HT1080 (cell line): ENCODE measurements at regions not wholly inside any gene's neighbourhood (a gene's known extent, or its start where the extent isn't known, plus 50 kb on each side); places are given as distances from the start of the nearest gene placed in this dataset.
"Not testable (repeated sequence)": the region's sequence is repeated elsewhere in the genome, so short reads cannot be mapped to it uniquely, and the experiment has no call there.

Experiments
- DNase-seq: peaks from one replicate; pipeline ENCODE4 v3.0.0-alpha.2; 2015; ENCODE audit warnings: low read depth

DNA sequence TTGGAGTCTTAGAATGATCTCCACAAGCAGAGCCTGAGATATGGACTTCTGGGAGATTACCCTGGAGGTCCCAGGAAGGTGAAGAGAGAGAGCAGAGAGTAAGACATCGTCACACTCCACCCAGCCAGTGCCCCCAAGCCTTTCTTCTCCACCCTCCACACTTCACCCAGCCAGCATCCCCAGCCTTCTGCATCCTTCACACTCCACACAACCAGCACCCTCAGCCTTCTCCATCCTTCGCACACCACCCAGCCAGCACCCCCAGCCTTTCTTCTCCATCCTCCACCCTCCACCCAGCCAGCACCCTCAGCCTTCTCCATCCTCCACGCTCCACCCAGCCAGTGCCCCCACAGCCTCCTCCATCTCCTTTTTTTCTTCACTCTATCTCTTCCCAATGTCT lies 603.9 kb upstream of the B3GAT1 start:
- DNase-seq = no peak

DNA sequence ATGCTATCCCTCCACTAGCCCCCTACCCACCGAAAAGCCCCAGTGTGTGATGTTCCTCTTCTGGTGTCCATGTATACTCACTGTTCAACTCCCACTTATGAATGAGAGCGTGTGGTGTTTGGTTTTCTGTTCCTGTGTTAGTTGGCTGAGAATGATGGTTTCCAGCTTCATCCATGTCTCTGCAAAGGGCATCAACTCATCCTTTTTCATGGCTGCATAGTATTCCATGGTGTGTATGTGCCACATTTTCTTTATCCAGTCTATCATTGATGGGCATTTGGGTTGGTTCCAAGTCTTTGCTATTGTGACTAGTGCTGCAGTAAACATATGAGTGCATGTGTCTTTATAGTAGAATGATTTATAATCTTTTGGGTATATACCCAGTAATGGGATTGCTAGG lies 599.3 kb upstream of the B3GAT1 start:
- DNase-seq = not testable (repeated sequence)

GRCh38 chr11:135009125-135009524 lies 597.1 kb upstream of the B3GAT1 start:
- no peak for DNase-seq

GRCh38 chr11:135008412-135008811 lies 596.4 kb upstream of the B3GAT1 start:
- DNase-seq = no peak

- no peak for DNase-seq
These were observed 596.0 kb upstream of the B3GAT1 start for GRCh38 chr11:135008001-135008405.

GRCh38 chr11:135006800-135007199 lies 594.8 kb upstream of the B3GAT1 start:
- DNase-seq = no peak

DNA sequence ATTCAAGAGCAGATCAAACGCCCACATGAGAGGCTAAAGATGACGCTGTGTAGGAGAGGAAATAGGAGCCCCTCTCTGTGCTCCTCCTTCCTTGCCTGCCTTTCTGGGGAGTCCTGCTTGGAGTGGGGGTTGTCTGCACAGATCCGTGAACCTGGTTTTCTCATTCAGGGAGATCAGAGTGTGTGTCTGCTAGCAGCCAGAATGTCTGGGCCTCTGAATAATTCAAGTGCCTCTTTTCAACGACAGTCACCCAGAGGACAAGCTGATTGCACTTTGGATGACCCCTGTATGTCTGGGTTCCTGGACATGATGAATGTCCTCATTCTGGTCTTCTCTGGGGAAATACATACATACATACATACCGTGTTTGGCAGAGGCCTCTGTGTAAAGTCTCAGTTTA lies 592.5 kb upstream of the B3GAT1 start:
- no peak for DNase-seq

- no peak for DNase-seq
These were observed 590.2 kb upstream of the B3GAT1 start for GRCh38 chr11:135002236-135002635.

DNA sequence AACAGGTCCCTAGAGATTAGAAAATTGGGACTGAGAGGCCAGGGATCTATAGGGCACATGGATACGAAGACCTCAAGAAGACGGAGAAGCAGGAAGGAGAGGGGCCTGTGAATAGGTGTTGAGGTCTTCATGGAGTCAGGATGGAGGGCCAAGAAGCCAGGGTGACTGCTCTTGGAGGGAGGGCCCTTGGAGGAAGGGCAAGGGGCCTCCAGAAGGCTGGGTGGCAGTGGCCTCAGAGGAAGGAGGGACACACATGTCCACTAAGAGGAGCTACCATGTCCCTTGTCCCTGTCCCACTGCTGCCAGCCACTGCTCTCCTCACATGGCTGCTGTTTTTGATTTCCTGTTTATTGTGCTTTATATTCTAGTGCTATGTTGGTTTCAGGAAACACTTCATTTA lies 589.5 kb upstream of the B3GAT1 start:
- DNase-seq = no peak

- DNase-seq = not testable (repeated sequence)
These were observed 589.0 kb upstream of the B3GAT1 start for GRCh38 chr11:135001065-135001464.

DNA sequence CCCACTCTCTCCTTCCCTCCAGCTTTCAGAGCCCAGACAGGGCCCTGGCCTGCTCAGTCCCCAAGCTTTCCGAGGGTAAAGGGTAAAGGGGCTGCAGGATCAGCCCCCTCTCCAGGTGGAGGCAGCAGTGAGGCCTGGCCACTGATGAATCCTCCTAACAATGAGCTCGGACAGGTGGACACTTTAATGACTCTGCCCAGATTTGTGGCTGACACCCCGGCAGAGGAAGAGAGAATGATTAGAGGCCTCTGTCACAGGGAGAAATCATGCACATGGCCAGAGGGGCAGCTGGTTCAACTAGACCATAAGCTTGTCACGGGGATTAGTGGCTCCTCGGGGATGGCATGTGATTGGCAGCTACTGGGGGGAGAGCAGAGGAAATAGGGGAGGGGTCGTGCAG lies 587.5 kb upstream of the B3GAT1 start:
- no peak for DNase-seq

DNA sequence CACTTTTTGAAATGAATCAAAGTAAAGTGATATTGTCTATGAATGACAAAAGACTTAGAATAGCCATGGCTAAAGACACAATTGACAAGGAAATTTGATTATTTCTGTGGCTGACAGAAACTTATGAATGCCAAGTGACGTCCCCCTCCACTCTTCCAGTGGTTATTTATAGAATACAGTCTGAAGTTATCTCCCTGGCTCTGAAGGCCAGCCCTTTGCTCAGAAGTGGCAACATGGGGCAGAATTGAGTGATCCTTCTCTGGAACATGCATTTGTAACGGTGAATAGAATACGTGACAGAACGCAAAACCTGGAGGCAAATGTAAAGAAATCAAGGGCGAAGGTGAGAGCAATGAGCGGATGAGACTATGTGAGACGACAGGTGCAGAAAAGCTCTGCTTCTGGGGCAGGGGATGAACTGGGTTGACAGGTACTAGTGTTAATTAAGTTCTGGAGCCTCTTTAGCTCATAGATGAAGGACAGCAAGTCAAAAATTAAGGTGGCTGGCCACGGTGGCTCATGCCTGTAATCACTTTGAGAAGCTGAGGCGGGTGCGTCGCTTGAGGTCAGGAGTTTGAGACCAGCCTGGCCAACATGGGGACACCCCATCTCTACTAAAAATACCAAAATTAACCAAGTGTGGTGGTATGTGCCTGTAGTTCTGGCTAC lies 585.7 kb upstream of the B3GAT1 start:
- DNase-seq = no peak

- DNase-seq = no peak
These were observed 583.7 kb upstream of the B3GAT1 start for GRCh38 chr11:134995741-134996140.

DNA sequence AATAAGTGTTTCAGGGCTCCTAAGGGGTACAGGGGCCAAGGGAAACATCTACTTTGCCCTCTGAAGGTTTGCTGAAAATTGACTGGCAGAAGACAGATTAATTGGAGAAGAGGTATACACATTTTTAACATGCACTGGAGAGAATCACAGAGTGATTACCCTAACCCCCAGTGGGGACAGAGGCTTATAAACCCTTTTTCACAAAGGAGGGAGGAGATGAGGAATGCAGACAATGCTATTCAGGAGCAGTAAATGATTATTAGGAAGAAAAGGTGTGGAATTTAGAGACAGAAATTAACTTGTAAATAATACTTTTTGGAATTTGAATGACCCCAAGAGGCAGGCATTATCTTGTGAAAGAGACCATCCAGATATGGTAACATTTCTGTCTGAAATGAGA lies 582.4 kb upstream of the B3GAT1 start:
- no peak for DNase-seq

GRCh38 chr11:134993691-134994243 lies 581.7 kb upstream of the B3GAT1 start:
- DNase-seq = no peak

GRCh38 chr11:134992981-134993380 lies 580.9 kb upstream of the B3GAT1 start:
- no peak for DNase-seq

GRCh38 chr11:134988495-134988894 lies 576.5 kb upstream of the B3GAT1 start:
- no peak for DNase-seq

GRCh38 chr11:134987822-134988221 lies 575.8 kb upstream of the B3GAT1 start:
- no peak for DNase-seq

GRCh38 chr11:134987223-134987768 lies 575.3 kb upstream of the B3GAT1 start:
- no peak for DNase-seq

DNA sequence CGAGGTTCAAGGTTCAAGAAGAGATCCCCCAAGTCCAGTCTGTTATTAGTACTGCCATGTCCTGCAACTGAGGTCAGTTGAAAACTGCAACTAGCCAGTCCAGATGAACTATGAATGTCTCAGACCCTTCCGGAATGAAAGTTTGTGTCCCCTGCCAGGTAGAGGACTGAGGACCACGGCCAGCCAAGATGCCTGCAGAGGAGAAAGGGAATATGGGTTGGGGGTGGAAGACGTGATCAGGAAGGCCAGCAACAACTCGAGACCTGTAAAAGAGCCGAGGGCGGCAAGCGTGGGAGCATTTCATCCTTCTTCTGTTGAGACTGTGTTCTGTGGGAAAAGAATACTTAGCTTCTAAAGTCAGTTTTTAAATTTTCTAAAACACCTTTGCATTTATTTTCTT lies 572.4 kb upstream of the B3GAT1 start:
- DNase-seq = no peak

DNA sequence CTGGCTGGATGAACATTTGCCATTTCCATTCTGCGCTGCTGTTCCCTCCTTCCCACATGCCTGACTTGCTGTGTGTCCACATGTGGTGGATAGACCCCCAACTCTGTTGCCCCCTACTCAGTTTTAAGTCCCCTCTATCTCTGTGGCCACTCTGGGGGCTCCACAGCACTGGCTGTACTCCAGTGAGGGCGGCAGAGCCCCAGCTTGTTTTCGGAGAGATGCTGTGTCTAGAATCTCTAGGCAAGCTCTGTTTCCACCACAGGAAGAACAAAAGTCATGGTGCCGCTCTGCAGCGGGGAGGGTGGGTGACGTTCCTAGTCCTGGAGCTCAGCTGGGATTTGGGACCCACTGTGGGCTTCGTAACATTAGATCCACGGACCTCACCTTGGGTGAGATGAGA lies 570.4 kb upstream of the B3GAT1 start:
- not testable (repeated sequence) for DNase-seq

GRCh38 chr11:134981835-134982234 lies 569.8 kb upstream of the B3GAT1 start:
- no peak for DNase-seq
